ENCODE measurements at regions not wholly inside any gene's neighbourhood (a gene's known extent, or its start where the extent isn't known, plus 50 kb on each side); places are given as distances from the start of the nearest gene placed in this dataset.

GRCh38 chr6:81906041-81906440 is 153.6 kb upstream of the TENT5A start:
- DNase-seq (ENCODE audit: low spot score): no peak
- Histone ChIP-seq H3K27me3 (no peaks in the 10 kb centered on the region), H3K9ac (no peak overlapping the region), H3K9me3 (ENCODE audit: low read depth) (no peaks in the 10 kb centered on the region), H2AFZ (replicated peaks) (no peak overlapping the region), H3K27ac (no peak overlapping the region), H4K20me1 (ENCODE audit: low read depth) (no peaks in the 10 kb centered on the region), H3K4me1 (no peaks in the 10 kb centered on the region), H3K36me3 (no peaks in the 10 kb centered on the region), H3F3A (ENCODE audit: low read depth) (no peaks in the 10 kb centered on the region), H3K4me3 (no peak overlapping the region), H3K79me2 (ENCODE audit: low read depth) (no peaks in the 10 kb centered on the region), H3K4me2 (no peak overlapping the region)
- no peak overlapping the region for H3K27ac Mint-ChIP-seq
- no peaks in the 10 kb centered on the region for H3K4me1 Mint-ChIP-seq
- H3K27me3 Mint-ChIP-seq (ENCODE audit: insufficient read depth, low read depth): no peaks in the 10 kb centered on the region
- H3K9me3 Mint-ChIP-seq: peaks cover 3% of the 10 kb centered on the region
- H3K4me3 Mint-ChIP-seq: no peak overlapping the region
- H3K36me3 Mint-ChIP-seq: no peaks in the 10 kb centered on the region
- no peak for TF ChIP-seq EZH2 (IDR thresholded peaks at IDR 0.05)
- no peak for TF ChIP-seq EZH2phosphoT487 (IDR thresholded peaks at IDR 0.05)
- TF ChIP-seq, protein P1, sequence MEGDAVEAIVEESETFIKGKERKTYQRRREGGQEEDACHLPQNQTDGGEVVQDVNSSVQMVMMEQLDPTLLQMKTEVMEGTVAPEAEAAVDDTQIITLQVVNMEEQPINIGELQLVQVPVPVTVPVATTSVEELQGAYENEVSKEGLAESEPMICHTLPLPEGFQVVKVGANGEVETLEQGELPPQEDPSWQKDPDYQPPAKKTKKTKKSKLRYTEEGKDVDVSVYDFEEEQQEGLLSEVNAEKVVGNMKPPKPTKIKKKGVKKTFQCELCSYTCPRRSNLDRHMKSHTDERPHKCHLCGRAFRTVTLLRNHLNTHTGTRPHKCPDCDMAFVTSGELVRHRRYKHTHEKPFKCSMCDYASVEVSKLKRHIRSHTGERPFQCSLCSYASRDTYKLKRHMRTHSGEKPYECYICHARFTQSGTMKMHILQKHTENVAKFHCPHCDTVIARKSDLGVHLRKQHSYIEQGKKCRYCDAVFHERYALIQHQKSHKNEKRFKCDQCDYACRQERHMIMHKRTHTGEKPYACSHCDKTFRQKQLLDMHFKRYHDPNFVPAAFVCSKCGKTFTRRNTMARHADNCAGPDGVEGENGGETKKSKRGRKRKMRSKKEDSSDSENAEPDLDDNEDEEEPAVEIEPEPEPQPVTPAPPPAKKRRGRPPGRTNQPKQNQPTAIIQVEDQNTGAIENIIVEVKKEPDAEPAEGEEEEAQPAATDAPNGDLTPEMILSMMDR (IDR thresholded peaks at IDR 0.05): no peak

DNA sequence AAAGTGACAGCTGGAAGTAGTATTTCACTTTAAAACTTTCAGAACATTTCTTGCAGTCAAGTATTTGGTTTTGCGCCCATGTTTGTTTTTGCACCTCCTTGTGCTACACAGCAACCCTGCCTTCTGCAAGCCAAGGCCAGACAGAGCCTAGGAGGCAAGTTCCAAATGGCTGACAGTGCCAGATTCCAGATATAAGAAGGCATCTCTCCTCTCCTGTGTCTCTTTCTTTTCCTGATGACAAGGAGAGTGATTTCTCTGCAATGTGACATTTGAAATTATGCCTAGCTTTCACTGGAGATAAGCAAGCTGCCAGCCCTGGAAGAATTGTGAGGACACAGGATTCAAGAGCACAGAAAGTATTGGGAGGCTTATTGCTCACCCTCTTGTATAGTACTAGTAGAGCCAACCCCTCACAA is 149.1 kb upstream of the TENT5A start:
- Mint-ChIP-seq H3K4me1 (peaks cover 8% of the 10 kb centered on the region), H3K4me3 (no peak overlapping the region), H3K9me3 (peaks cover 3% of the 10 kb centered on the region), H3K27me3 (ENCODE audit: insufficient read depth, low read depth) (no peaks in the 10 kb centered on the region), H3K36me3 (no peaks in the 10 kb centered on the region), H3K27ac (no peak overlapping the region)
- Histone ChIP-seq H3K4me1 (no peaks in the 10 kb centered on the region), H3K4me2 (no peak overlapping the region), H4K20me1 (ENCODE audit: low read depth) (no peaks in the 10 kb centered on the region), H3K4me3 (no peak overlapping the region), H2AFZ (replicated peaks) (no peak overlapping the region), H3K27me3 (no peaks in the 10 kb centered on the region), H3K9me3 (ENCODE audit: low read depth) (no peaks in the 10 kb centered on the region), H3K36me3 (no peaks in the 10 kb centered on the region), H3K79me2 (ENCODE audit: low read depth) (no peaks in the 10 kb centered on the region), H3F3A (ENCODE audit: low read depth) (no peaks in the 10 kb centered on the region), H3K27ac (no peak overlapping the region), H3K9ac (no peak overlapping the region)
- DNase-seq (ENCODE audit: low spot score): no peak
- TF ChIP-seq EZH2phosphoT487 (IDR thresholded peaks at IDR 0.05): no peak
- TF ChIP-seq, protein P1 (IDR thresholded peaks at IDR 0.05): no peak
- no peak for TF ChIP-seq EZH2 (IDR thresholded peaks at IDR 0.05)

- H2AFZ ChIP-seq (replicated peaks): no peak overlapping the region
- H3K27ac Mint-ChIP-seq: no peak overlapping the region
These were observed 148.1 kb upstream of the TENT5A start for GRCh38 chr6:81900616-81901015.

More at GRCh38 chr6:81900616-81901015, 148.1 kb upstream of the TENT5A start:
- no peaks in the 10 kb centered on the region for H3K27me3 ChIP-seq
- H3K9ac ChIP-seq: no peak overlapping the region
- Mint-ChIP-seq H3K4me1 (peaks cover 11% of the 10 kb centered on the region), H3K27me3 (ENCODE audit: insufficient read depth, low read depth) (no peaks in the 10 kb centered on the region), H3K36me3 (no peaks in the 10 kb centered on the region), H3K4me3 (no peak overlapping the region), H3K9me3 (peaks cover 3% of the 10 kb centered on the region)
- H3K9me3 ChIP-seq (ENCODE audit: low read depth): no peaks in the 10 kb centered on the region
- no peaks in the 10 kb centered on the region for H3K4me1 ChIP-seq
- TF ChIP-seq, protein P1 (IDR thresholded peaks at IDR 0.05): no peak
- TF ChIP-seq EZH2 (IDR thresholded peaks at IDR 0.05): no peak
- TF ChIP-seq EZH2phosphoT487 (IDR thresholded peaks at IDR 0.05): no peak
- no peaks in the 10 kb centered on the region for H3K36me3 ChIP-seq
- no peak overlapping the region for H3K4me2 ChIP-seq
- H3K79me2 ChIP-seq (ENCODE audit: low read depth): no peaks in the 10 kb centered on the region
- DNase-seq (ENCODE audit: low spot score): no peak
- no peaks in the 10 kb centered on the region for H4K20me1 ChIP-seq (ENCODE audit: low read depth)
- no peak overlapping the region for H3K27ac ChIP-seq
- no peaks in the 10 kb centered on the region for H3F3A ChIP-seq (ENCODE audit: low read depth)
- no peak overlapping the region for H3K4me3 ChIP-seq

Data from neural progenitor cell (in vitro differentiated cells).